Mesenchymal stem cell (in vitro differentiated cells and primary cell): ENCODE measurements at regions not wholly inside any gene's neighbourhood (a gene's known extent, or its start where the extent isn't known, plus 50 kb on each side); places are given as distances from the start of the nearest gene placed in this dataset.

Experiments used
- DNase-seq: peaks from one replicate; pipeline ENCODE4 v3.0.0-alpha.2; 2013
- H2AFZ ChIP-seq: one replicate; pipeline ENCODE4 v1.6.1; 2013; ENCODE audit warnings: low read depth, mild to moderate bottlenecking, control low read depth, inconsistent platforms, low read length, moderate library complexity
- H2AK5ac ChIP-seq: 2 replicates; pipeline ENCODE4 v1.6.1; 2013; ENCODE audit warnings: low read length, moderate library complexity, mild to moderate bottlenecking, inconsistent platforms; ENCODE audit not compliant: severe bottlenecking
- H2BK120ac ChIP-seq: one replicate; pipeline ENCODE4 v1.6.1; 2013; ENCODE audit warnings: low read depth, mild to moderate bottlenecking, inconsistent platforms, low read length, moderate library complexity
- H2BK12ac ChIP-seq, 2 experiments: one replicate each; pipeline ENCODE4 v1.6.1; 2013; ENCODE audit warnings: inconsistent platforms in 2 of 2, low read length in 2 of 2, mild to moderate bottlenecking in 2 of 2, moderate library complexity in 2 of 2, control low read depth in 1 of 2
- H2BK15ac ChIP-seq: one replicate; pipeline ENCODE4 v1.6.1; 2013; ENCODE audit warnings: mild to moderate bottlenecking, low read depth, inconsistent platforms; ENCODE audit not compliant: poor library complexity, severe bottlenecking
- H2BK5ac ChIP-seq: 2 replicates; pipeline ENCODE4 v1.6.1; 2013; ENCODE audit warnings: low read depth, mild to moderate bottlenecking, low read length, control low read depth, inconsistent platforms; ENCODE audit not compliant: poor library complexity, severe bottlenecking
- H3K14ac ChIP-seq, 2 experiments: one replicate each; pipeline ENCODE4 v1.6.1; 2013; ENCODE audit warnings: inconsistent platforms in 2 of 2, low read length in 2 of 2, control low read depth in 1 of 2, mild to moderate bottlenecking in 1 of 2, moderate library complexity in 1 of 2
- H3K18ac ChIP-seq, 2 experiments: one replicate each; pipeline ENCODE4 v1.6.1; 2013; ENCODE audit warnings: inconsistent platforms in 2 of 2, low read length in 2 of 2, control low read depth in 1 of 2, low read depth in 1 of 2, mild to moderate bottlenecking in 1 of 2
- H3K23ac ChIP-seq, 2 experiments: one replicate each; pipeline ENCODE4 v1.6.1; 2013; ENCODE audit warnings: inconsistent platforms in 2 of 2, low read length in 2 of 2, mild to moderate bottlenecking in 2 of 2, moderate library complexity in 2 of 2, control low read depth in 1 of 2
- H3K27ac ChIP-seq: 2 replicates; pipeline ENCODE4 v1.5.1; 2013; ENCODE audit warnings: mild to moderate bottlenecking, moderate library complexity, low read length, control low read depth, inconsistent platforms; ENCODE audit not compliant: poor library complexity, severe bottlenecking
- H3K27me3 ChIP-seq, 2 experiments: 2 replicates each; pipeline versions ENCODE4 v1.6.1 to v1.7.0; 2013; ENCODE audit warnings: low read length in 2 of 2, mild to moderate bottlenecking in 2 of 2, moderate library complexity in 2 of 2, control low read depth in 1 of 2, inconsistent platforms in 1 of 2; ENCODE audit not compliant: control insufficient read depth in 1 of 2, insufficient read depth in 1 of 2
- H3K36me3 ChIP-seq, 2 experiments: 2 replicates each; pipeline versions ENCODE4 v1.6.1 to v1.7.0; 2013; ENCODE audit warnings: low read length in 2 of 2, control low read depth in 1 of 2, inconsistent platforms in 1 of 2, low read depth in 1 of 2, mild to moderate bottlenecking in 1 of 2; ENCODE audit not compliant: insufficient read depth in 2 of 2, control insufficient read depth in 1 of 2
- H3K4ac ChIP-seq, 2 experiments: one replicate each; pipeline ENCODE4 v1.6.1; 2013; ENCODE audit warnings: inconsistent platforms in 2 of 2, low read length in 2 of 2, mild to moderate bottlenecking in 2 of 2, moderate library complexity in 2 of 2, control low read depth in 1 of 2, low read depth in 1 of 2
- H3K4me1 ChIP-seq: 2 replicates; pipeline ENCODE4 v1.6.1; 2013; ENCODE audit warnings: low read depth, low read length, control low read depth; ENCODE audit not compliant: control insufficient read depth, insufficient read depth
- H3K4me2 ChIP-seq: 2 replicates; pipeline ENCODE4 v1.6.1; 2013; ENCODE audit warnings: low read length, mild to moderate bottlenecking, inconsistent platforms; ENCODE audit not compliant: poor library complexity, severe bottlenecking
- H3K4me3 ChIP-seq, 2 experiments: 2 replicates each; pipeline versions ENCODE4 v1.5.1 to v1.7.0; 2013; ENCODE audit warnings: low read length in 2 of 2, mild to moderate bottlenecking in 2 of 2, control low read depth in 1 of 2, low read depth in 1 of 2; ENCODE audit not compliant: insufficient read depth in 1 of 2
- H3K79me1 ChIP-seq: replicated peaks from 2 replicates; pipeline ENCODE4 v1.6.1; 2013; ENCODE audit warnings: mild to moderate bottlenecking, control low read depth, low read length, inconsistent platforms; ENCODE audit not compliant: poor library complexity, severe bottlenecking
- H3K9ac ChIP-seq: 2 replicates; pipeline ENCODE4 v1.7.0; 2013; ENCODE audit warnings: mild to moderate bottlenecking, low read length, moderate library complexity
- H3K9me3 ChIP-seq: 2 replicates; pipeline ENCODE4 v1.7.0; 2013; ENCODE audit warnings: mild to moderate bottlenecking, low read length; ENCODE audit not compliant: control insufficient read depth
- H4K8ac ChIP-seq: one replicate; pipeline ENCODE4 v1.6.1; 2013; ENCODE audit warnings: inconsistent platforms, mild to moderate bottlenecking, low read length, moderate library complexity
- H4K91ac ChIP-seq: one replicate; pipeline ENCODE4 v1.6.1; 2013; ENCODE audit warnings: mild to moderate bottlenecking, low read length, inconsistent platforms
- WGBS: methylation state at CpG from one replicate; pipeline ENCODE4 v1.1.7; 2013; ENCODE audit warnings: mixed read lengths; 5-methylcytosine and 5-hydroxymethylcytosine counted together

DNA sequence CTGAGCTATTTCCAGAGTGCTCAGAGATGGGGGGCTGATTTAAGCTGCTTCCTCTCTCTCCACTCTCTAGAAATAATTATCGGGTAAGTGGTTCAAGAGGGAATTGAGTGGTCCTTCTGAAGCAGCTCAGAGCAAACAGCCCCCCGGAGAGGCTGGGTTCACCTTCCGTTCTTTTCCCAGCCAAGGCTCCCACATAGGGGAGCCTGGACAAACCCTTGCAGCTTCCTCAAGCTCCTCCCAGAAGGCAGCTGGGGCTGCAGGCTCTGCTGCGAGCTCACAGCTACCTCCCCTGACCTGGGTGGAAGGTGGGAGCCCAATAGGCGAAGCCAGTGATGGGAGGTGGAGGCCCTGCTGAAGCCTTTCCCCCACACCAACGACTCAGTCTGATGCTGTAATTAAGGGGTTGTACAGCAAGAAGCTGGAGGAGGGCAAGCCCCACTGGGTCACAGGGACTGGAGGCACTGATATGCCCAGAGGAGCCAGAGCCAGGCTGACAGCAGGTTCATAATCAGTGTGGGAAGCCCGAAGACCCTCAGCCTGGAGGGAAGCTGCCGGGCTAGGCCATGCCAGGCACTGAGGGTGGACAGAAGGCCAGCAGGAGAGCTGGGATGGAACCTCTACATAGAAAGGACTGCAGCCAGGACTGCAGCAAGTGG lies 52.4 kb downstream of the ARL6IP4 start:
- Histone ChIP-seq H3K9ac (no peak overlapping the region), H3K79me1 (peaks cover 2% of the 10 kb centered on the region), H3K14ac (peak overlapping the region in 1 of 2 experiments; percentile 1), H2BK5ac (no peak overlapping the region), H3K4me1 (no peaks in the 10 kb centered on the region), H3K4me2 (no peak overlapping the region), H3K27ac (no peak overlapping the region), H3K23ac (no peak overlapping the region), H3K27me3 (no peaks in the 10 kb centered on the region), H2BK12ac (no peak overlapping the region), H2AK5ac (no peak overlapping the region), H3K4me3 (no peak overlapping the region), H2BK120ac (no peak overlapping the region), H3K36me3 (peaks cover 23 to 31% of the 10 kb centered on the region in 2 experiments), H3K9me3 (no peaks in the 10 kb centered on the region), H3K4ac (no peak overlapping the region), H4K8ac (no peak overlapping the region), H2BK15ac (no peak overlapping the region), H3K18ac (no peak overlapping the region), H4K91ac (no peak overlapping the region), H2AFZ (no peak overlapping the region)
- WGBS: 94% methylated on average over 8 of the region's 8 CpGs
- no peak for DNase-seq
